Inflammatory macrophage (primary cell): ENCODE measurements at regions not wholly inside any gene's neighbourhood (a gene's known extent, or its start where the extent isn't known, plus 50 kb on each side); places are given as distances from the start of the nearest gene placed in this dataset.

Source experiments
- DNase-seq, 2 donors: peaks; one replicate each; pipeline ENCODE4 v3.0.0-alpha.2; 2020 to 2022

DNA sequence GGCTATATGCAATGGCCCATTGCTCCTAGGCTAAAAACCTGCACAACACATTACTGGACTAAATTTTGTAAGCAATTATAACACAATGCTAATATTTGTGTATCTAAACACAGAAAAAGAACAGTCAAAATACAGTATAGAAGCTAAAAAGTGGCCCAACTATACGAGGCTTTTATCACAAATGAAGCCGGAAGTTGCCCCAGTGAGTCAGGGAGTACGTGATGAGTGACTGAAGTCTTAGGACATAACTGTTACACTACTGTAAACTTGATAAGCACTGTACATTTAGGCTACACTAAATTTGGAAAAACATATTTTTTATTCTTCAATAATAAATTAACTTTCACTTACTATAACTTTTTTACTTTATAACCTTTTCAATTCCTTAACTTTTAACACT, 105.2 kb upstream of the PRR16 start:
- DNase-seq: no peak

GRCh38 chr5:120361941-120362340, 102.2 kb upstream of the PRR16 start:
- no peak for DNase-seq

GRCh38 chr5:120362426-120362825, 101.7 kb upstream of the PRR16 start:
- DNase-seq: no peak

GRCh38 chr5:120365656-120366446, 98.2 kb upstream of the PRR16 start:
- no peak for DNase-seq

DNA sequence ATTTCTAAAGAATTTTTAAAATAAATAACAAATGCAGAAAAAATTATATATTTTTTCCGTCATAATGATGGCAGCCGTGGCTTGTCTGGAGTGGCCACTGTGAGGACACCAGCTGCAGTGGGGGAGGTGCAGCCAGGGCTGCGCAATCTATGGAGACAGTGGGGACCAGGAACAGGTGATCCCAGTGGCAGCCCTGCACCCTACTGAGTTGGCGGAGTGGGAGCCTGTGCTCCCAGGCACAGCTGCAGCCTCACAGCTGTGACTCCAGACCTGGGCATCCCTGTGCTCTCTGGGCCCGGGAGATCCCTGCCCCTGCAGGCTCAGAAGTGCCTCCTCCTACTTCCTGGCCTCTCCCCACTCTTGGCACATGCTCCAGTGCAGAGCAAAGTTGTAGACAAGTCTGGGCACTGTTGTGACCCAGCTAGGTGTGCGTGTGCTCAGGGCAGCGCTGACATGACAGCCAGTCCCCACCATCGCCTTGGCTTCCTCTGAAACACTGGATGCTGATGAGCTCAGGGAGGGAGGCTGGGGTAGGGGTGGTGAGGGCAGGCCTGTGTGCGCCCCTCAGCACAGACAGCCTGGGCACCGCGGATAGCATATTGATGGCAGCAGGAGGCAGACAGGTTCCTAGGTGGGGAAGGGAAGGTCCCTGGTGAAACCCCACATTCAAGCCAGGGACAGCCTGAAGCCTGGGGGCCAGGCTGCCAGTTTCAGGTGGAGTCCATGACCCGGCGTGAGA, 96.0 kb upstream of the PRR16 start:
- DNase-seq: no peak

- no peak for DNase-seq
Observed at GRCh38 chr5:120368923-120369715, 95.0 kb upstream of the PRR16 start.

GRCh38 chr5:120372899-120373298, 91.2 kb upstream of the PRR16 start:
- DNase-seq: no peak

- DNase-seq: no peak
Observed at GRCh38 chr5:120375248-120375647, 88.9 kb upstream of the PRR16 start.

DNA sequence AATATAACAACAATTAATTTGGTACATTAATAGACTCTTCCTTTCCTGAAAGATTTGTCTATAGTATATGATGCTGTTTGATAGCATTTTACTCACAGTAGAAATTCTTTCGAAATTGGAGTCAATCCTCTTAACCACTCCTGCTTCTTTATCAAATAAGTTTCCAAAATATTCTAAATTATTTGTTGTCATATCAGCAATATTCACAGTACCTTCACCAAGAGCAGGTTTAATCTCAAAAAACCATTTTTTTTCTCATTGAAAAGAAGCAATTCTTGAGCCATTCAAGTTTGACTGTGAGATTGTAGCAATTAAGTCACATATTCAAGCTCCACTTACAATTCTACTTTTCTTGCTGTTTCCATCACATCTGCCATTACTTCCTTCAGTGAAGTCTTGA, 83.5 kb upstream of the PRR16 start:
- no peak for DNase-seq

DNA sequence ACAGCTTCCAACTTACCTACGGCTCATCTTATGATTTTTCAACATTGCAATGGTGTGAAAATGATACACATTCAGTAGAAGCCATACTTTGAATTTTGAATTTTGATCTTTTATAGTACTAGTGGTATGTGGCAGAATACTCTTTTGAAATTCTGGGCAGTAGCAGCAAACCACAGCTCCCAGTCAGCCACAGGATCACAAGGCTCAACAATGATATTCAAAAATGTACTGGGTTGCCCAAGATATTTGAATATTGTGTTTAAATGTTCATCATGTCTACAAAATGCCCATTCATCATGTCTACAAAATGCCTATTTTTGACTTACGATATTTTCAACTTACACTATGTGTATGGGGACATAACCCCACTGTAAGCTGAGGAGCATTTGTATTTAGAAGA, 81.3 kb upstream of the PRR16 start:
- DNase-seq: no peak

DNA sequence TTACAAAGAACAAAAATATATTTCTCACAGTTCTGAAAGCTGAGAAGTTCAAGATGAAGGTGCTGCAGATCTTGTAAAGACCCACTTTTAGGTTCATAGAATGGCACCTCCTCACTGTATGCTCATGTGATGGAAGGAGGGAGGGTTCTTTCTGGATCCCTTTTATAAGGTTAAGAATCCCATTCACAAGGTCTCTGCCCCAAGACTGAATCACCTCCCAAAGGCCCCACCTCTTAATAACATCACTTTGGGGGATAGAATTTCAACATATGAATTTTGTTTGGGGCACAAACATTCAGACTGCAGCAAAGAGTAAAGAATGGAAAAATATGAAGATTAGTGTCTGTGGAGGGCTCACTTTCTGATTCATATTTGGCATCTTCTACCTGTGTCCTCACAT, 77.1 kb upstream of the PRR16 start:
- no peak for DNase-seq

DNA sequence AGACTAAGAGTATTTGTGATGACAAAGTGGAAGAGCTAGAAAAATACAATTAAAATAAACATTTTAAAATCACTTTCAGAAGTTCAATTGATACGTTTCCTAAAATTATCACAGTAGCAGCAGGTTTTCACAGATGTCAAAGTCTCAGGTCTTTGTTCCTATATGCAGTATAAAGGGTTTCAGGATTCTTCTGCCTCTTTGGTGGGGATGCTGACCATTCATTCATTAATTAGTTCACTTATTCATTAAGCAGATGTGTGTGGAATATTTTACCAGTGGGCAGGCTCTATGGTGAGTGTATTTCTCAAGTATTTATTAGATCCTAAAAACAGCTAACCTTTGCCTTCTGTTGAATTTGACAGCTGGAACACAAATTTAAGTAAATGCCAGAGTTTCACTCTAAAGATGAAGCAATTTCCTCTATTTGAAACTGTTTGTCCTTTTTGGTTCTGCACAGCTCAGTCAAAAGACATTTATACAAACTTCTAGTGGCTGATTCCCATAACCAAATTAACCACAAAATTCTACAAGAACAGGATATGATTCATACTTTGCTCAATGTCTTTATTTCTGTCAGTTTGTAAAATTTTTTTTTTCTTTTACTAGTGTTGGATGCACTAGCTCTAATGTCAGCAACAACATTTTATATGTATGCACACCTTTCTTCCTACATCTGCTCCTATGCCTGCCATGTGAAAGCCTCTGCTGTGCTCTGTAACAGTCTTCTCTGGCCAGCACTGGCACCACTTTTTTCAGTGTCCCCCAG, 75.9 kb upstream of the PRR16 start:
- DNase-seq: peak; percentile 60 to 90

GRCh38 chr5:120394259-120394658, 69.8 kb upstream of the PRR16 start:
- DNase-seq: peak in 1 of 2 donors; percentile 7

GRCh38 chr5:120396186-120396585, 67.9 kb upstream of the PRR16 start:
- DNase-seq: no peak

- no peak for DNase-seq
Observed at GRCh38 chr5:120400356-120400755, 63.7 kb upstream of the PRR16 start.

GRCh38 chr5:120402606-120403005, 61.5 kb upstream of the PRR16 start:
- DNase-seq: no peak

- peak; percentile 27 to 75 for DNase-seq
Observed at GRCh38 chr5:120405286-120405864, 58.7 kb upstream of the PRR16 start.

DNA sequence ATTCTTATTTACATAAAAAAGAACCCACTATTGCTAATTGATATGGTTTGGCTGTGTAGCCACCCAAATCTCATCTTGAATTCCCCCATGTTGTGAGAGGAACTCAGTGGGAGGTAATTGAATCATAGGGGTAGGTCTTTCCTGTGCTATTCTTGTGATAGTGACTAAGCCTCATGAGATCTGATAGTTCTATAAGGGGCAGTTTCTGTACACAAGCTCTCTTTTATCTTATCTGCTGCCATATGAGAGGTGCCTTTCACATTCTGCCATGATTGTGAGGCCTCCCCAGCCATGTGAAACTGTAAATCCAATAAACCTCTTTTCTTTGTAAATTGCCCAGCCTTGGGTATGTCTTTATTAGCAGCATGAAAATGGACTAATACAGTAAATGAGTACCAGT, 58.2 kb upstream of the PRR16 start:
- DNase-seq: peak; percentile 62 to 69

- no peak for DNase-seq
Observed at GRCh38 chr5:120413686-120414085, 50.4 kb upstream of the PRR16 start.
